ENCODE measurements at regions not wholly inside any gene's neighbourhood (a gene's known extent, or its start where the extent isn't known, plus 50 kb on each side); places are given as distances from the start of the nearest gene placed in this dataset.

DNA sequence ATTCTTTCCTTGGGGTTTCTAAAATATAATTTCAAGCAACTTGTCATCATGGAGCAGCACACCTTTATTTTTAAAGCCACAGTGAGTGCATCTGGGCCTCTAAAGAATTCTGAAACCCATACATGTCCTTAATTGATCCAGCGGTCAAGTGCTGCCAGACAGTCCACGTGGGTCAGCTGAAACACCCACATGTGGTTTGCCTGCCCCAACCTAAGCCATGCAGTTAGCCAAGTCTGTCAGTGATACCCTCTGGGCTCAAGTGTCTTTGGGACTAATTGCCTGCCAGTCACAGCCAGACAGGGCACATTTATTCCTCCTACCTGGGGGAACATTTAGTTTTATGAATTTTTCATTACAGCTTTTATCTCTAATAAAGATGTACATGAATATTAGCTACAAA is 291.4 kb upstream of the SLC30A5 start:
- no peaks in the 10 kb centered on the region for H3K4me1 ChIP-seq (ENCODE audit: control insufficient read depth in 1 of 2, insufficient read depth in 2 of 2, low read length in 2 of 2)
- ChIA-PET CTCF (no interaction called here), POLR2A (no interaction called here), RAD21 (ENCODE audit: low non-redundant PET in 1 of 2, low total read pairs in 2 of 2, uncharacterized antibody in 2 of 2, unreplicated experiment in 2 of 2) (no interaction called here)
- no peak for ATAC-seq
- no peaks in the 10 kb centered on the region for H3K9me2 ChIP-seq (ENCODE audit: insufficient read depth)
- no peaks in the 10 kb centered on the region for H3K9me3 ChIP-seq (ENCODE audit: control insufficient read depth in 1 of 2, insufficient read depth in 1 of 2, low read depth in 1 of 2, low read length in 2 of 2)
- no peak overlapping the region for H3K9ac ChIP-seq (ENCODE audit: low read length)
- no peaks in the 10 kb centered on the region for H3K36me3 ChIP-seq (ENCODE audit: control insufficient read depth in 1 of 2, insufficient read depth in 2 of 2, low read length in 2 of 2)
- intact Hi-C loops (cut with micrococcal nuclease) = no loop called here
- no peak overlapping the region for H3K4me2 ChIP-seq (ENCODE audit: low read length)
- H3K4me3 ChIP-seq (replicated peaks in 1 of 2; ENCODE audit: low read depth in 1 of 2, low read length in 2 of 2) = no peak overlapping the region
- no peak overlapping the region for H2AFZ ChIP-seq (ENCODE audit: low read depth, low read length, poor library complexity, severe bottlenecking)
- no peaks in the 10 kb centered on the region for H3K27me3 ChIP-seq (ENCODE audit: insufficient read depth, low read length)
- TF ChIP-seq, protein P1, sequence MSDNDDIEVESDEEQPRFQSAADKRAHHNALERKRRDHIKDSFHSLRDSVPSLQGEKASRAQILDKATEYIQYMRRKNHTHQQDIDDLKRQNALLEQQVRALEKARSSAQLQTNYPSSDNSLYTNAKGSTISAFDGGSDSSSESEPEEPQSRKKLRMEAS (IDR thresholded peaks at IDR 0.05) = no peak
- no peak for TF ChIP-seq EZH2 (IDR thresholded peaks at IDR 0.05)
- TF ChIP-seq SIN3A (IDR thresholded peaks at IDR 0.05; ENCODE audit: low read depth) = no peak
- no peak for TF ChIP-seq FOSL1 (IDR thresholded peaks at IDR 0.05; ENCODE audit: low read depth)
- TF ChIP-seq, protein P2, sequence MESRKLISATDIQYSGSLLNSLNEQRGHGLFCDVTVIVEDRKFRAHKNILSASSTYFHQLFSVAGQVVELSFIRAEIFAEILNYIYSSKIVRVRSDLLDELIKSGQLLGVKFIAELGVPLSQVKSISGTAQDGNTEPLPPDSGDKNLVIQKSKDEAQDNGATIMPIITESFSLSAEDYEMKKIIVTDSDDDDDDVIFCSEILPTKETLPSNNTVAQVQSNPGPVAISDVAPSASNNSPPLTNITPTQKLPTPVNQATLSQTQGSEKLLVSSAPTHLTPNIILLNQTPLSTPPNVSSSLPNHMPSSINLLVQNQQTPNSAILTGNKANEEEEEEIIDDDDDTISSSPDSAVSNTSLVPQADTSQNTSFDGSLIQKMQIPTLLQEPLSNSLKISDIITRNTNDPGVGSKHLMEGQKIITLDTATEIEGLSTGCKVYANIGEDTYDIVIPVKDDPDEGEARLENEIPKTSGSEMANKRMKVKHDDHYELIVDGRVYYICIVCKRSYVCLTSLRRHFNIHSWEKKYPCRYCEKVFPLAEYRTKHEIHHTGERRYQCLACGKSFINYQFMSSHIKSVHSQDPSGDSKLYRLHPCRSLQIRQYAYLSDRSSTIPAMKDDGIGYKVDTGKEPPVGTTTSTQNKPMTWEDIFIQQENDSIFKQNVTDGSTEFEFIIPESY (IDR thresholded peaks at IDR 0.05; ENCODE audit: extremely low read depth, insufficient replicate concordance, low read length) = no peak
- no peak for TF ChIP-seq RAD21 (IDR thresholded peaks at IDR 0.05; ENCODE audit: low read depth)
- no peak for TF ChIP-seq SP1 (IDR thresholded peaks at IDR 0.05; ENCODE audit: low read depth)
- TF ChIP-seq EGR1 (IDR thresholded peaks at IDR 0.05; ENCODE audit: low read depth) = no peak
- TF ChIP-seq, protein P3, sequence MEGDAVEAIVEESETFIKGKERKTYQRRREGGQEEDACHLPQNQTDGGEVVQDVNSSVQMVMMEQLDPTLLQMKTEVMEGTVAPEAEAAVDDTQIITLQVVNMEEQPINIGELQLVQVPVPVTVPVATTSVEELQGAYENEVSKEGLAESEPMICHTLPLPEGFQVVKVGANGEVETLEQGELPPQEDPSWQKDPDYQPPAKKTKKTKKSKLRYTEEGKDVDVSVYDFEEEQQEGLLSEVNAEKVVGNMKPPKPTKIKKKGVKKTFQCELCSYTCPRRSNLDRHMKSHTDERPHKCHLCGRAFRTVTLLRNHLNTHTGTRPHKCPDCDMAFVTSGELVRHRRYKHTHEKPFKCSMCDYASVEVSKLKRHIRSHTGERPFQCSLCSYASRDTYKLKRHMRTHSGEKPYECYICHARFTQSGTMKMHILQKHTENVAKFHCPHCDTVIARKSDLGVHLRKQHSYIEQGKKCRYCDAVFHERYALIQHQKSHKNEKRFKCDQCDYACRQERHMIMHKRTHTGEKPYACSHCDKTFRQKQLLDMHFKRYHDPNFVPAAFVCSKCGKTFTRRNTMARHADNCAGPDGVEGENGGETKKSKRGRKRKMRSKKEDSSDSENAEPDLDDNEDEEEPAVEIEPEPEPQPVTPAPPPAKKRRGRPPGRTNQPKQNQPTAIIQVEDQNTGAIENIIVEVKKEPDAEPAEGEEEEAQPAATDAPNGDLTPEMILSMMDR (IDR thresholded peaks at IDR 0.05 in 2 of 3, conservative IDR thresholded peaks at IDR 0.05 in 1 of 3; ENCODE audit: borderline replicate concordance in 1 of 3, insufficient read depth in 1 of 3, low read depth in 2 of 3, low read length in 2 of 3) = no peak
- no peak for TF ChIP-seq SRF (IDR thresholded peaks at IDR 0.05; ENCODE audit: low read depth)
- TF ChIP-seq JUND (IDR thresholded peaks at IDR 0.05) = no peak
- no peak for TF ChIP-seq POLR2AphosphoS5 (IDR thresholded peaks at IDR 0.05; ENCODE audit: low read depth, low read length)
- TF ChIP-seq, protein P4, sequence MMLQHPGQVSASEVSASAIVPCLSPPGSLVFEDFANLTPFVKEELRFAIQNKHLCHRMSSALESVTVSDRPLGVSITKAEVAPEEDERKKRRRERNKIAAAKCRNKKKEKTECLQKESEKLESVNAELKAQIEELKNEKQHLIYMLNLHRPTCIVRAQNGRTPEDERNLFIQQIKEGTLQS (IDR thresholded peaks at IDR 0.05) = no peak
- TF ChIP-seq CEBPB (IDR thresholded peaks at IDR 0.05; ENCODE audit: low read depth) = no peak
- no peak for TF ChIP-seq CBX3 (IDR thresholded peaks at IDR 0.05; ENCODE audit: low read depth)
- TF ChIP-seq YY1 (IDR thresholded peaks at IDR 0.05; ENCODE audit: extremely low read depth, insufficient replicate concordance, low read depth, low read length) = no peak
- no peak for TF ChIP-seq EZH2phosphoT487 (IDR thresholded peaks at IDR 0.05; ENCODE audit: borderline replicate concordance)
- TF ChIP-seq ZFX (IDR thresholded peaks at IDR 0.05) = no peak
- no TSS peak for BruUV-seq (replicated peaks)
- no peak overlapping the region for H3K27ac ChIP-seq (ENCODE audit: low read depth, low read length)
- no peak for DNase-seq (ENCODE audit: low read depth, low spot score)
- no peaks in the 10 kb centered on the region for H3K79me2 ChIP-seq (ENCODE audit: insufficient read depth, low read length)
- H4K20me1 ChIP-seq (ENCODE audit: insufficient read depth) = no peaks in the 10 kb centered on the region

Measured in HCT116 (cell line).